Sigmoid colon (tissue), 4 donors: ENCODE measurements at regions not wholly inside any gene's neighbourhood (a gene's known extent, or its start where the extent isn't known, plus 50 kb on each side); places are given as distances from the start of the nearest gene placed in this dataset.

Experiments
- CTCF ChIP-seq, 4 experiments: fragments of 450-650 bp in 3 of 4; fragments of 200-600 bp in 1 of 4; IDR thresholded peaks; one replicate each; pipeline ENCODE4 v1.5.1; 2016 to 2019; ENCODE audit warnings: antibody characterized with exemption in 4 of 4, mild to moderate bottlenecking in 3 of 4, moderate library complexity in 2 of 4
- EP300 ChIP-seq, 4 donors: sonication (generic); formaldehyde crosslinking; IDR thresholded peaks; one replicate each; pipeline ENCODE4 v1.6.1; 2017; ENCODE audit warnings: antibody characterized with exemption in 4 of 4
- POLR2A ChIP-seq, 2 donors: fragments of 450-650 bp; IDR thresholded peaks; one replicate each; pipeline ENCODE4 v1.6.1; 2016; ENCODE audit warnings: antibody characterized with exemption in 2 of 2, mild to moderate bottlenecking in 2 of 2, moderate library complexity in 2 of 2

GRCh38 chr2:21498016-21498415 is 374.2 kb downstream of the TDRD15 start:
- TF ChIP-seq CTCF (IDR thresholded peaks at IDR 0.05) (no peak), POLR2A (IDR thresholded peaks at IDR 0.05) (no peak), EP300 (IDR thresholded peaks at IDR 0.05) (no peak)
